ENCODE measurements at regions not wholly inside any gene's neighbourhood (a gene's known extent, or its start where the extent isn't known, plus 50 kb on each side); places are given as distances from the start of the nearest gene placed in this dataset.

DNA sequence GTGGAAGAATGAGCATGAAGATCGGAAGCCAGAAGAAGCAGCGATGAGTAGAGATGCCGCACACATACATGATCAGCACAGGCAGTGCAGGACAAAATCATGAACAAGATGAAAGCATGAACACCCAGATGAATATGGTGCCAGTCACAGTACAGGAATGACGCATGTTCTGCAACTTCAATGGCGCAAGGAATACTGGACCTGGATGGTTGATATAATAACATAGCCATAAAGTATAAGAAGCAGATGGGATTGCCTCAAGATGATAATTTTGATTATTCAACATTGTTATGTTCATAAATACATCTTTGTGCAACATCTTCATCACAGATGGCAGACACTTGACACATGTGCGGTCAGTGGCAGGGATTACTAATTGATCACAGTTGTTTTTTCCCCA lies 59.7 kb upstream of the SLCO3A1 start:
- H3K27me3 ChIP-seq (ENCODE audit: control insufficient read depth in 1 of 2, insufficient read depth in 2 of 2, low read length in 2 of 2): no peaks in the 10 kb centered on the region
- no peaks in the 10 kb centered on the region for H3K36me3 ChIP-seq (ENCODE audit: control insufficient read depth in 2 of 2, insufficient read depth in 2 of 2, low read length in 1 of 2)
- H3K4me1 ChIP-seq (ENCODE audit: control insufficient read depth in 2 of 2, insufficient read depth in 2 of 2, low read length in 1 of 2): no peaks in the 10 kb centered on the region
- H3K9me3 ChIP-seq (ENCODE audit: control insufficient read depth in 2 of 2, insufficient read depth in 1 of 2, low read depth in 1 of 2, low read length in 1 of 2): no peaks in the 10 kb centered on the region
- no peak overlapping the region for H3K27ac ChIP-seq (ENCODE audit: low read depth in 2 of 2, low read length in 1 of 2)
- WGBS, 2 donors: 97% methylated on average over 6 of the region's 6 CpGs
- H3K4me3 ChIP-seq (ENCODE audit: low read depth in 1 of 2, low read length in 2 of 2): no peak overlapping the region

DNA sequence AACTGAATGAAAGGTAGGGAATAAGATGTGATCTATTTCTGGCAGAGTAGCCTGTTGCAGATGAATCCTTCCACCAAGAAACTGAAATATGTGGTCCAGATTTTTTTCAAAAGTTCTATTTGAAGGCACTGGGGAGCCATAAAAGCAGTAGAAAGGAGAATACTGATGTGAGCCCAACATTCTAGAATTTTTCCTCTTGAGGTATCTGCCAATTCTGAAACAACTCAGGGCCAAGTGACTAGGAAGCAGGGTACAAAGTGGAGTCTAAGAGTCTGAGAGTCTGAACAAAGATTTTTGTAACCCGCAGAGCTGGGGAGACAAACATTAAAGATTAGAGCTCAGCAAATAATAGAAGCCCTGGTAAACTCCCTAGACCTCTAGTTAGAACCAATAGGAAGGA lies 58.3 kb upstream of the SLCO3A1 start:
- WGBS, 2 donors: 48 to 70% methylated on average over 1 of the region's 1 CpG
- no peaks in the 10 kb centered on the region for H3K27me3 ChIP-seq (ENCODE audit: control insufficient read depth in 1 of 2, insufficient read depth in 2 of 2, low read length in 2 of 2)
- H3K4me3 ChIP-seq (ENCODE audit: low read depth in 1 of 2, low read length in 2 of 2): no peak overlapping the region
- H3K27ac ChIP-seq (ENCODE audit: low read depth in 2 of 2, low read length in 1 of 2): no peak overlapping the region
- no peaks in the 10 kb centered on the region for H3K36me3 ChIP-seq (ENCODE audit: control insufficient read depth in 2 of 2, insufficient read depth in 2 of 2, low read length in 1 of 2)
- H3K4me1 ChIP-seq (ENCODE audit: control insufficient read depth in 2 of 2, insufficient read depth in 2 of 2, low read length in 1 of 2): no peaks in the 10 kb centered on the region
- no peaks in the 10 kb centered on the region for H3K9me3 ChIP-seq (ENCODE audit: control insufficient read depth in 2 of 2, insufficient read depth in 1 of 2, low read depth in 1 of 2, low read length in 1 of 2)

DNA sequence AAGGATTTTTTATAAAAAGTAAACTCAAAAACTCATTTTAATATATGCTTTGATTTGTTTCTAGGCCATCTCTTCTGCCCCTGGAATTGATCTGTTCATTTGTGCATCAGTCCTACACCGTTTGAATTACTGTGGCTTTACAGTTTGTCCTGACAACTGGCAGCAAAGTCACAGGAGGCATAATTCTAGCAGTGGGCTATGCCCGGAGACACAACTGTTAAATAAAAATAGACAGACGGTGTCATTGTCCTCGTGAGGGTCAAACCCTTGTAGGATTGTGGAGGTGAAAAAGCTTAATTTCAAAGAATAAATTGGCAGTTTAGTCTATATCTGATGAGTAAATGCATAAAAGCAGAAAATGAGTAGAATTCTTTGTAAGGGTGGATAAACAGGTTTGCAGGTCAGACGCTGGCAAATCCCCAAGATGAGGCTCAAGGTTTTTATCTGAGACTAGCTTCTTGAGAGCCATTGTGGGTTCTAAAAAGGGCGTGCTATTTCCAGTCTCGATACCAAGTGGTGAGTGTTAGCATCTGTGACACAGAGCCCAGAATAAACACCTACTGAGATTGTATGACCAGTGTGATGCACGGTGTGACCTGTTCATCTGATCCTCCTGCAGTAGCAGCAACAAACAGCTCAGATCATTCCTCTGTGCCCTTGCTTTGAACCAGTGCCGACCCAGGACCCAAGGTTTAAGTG lies 51.5 kb upstream of the SLCO3A1 start:
- Histone ChIP-seq H3K9me3 (ENCODE audit: control insufficient read depth in 2 of 2, insufficient read depth in 1 of 2, low read depth in 1 of 2, low read length in 1 of 2) (no peaks in the 10 kb centered on the region), H3K36me3 (ENCODE audit: control insufficient read depth in 2 of 2, insufficient read depth in 2 of 2, low read length in 1 of 2) (no peaks in the 10 kb centered on the region), H3K27me3 (ENCODE audit: control insufficient read depth in 1 of 2, insufficient read depth in 2 of 2, low read length in 2 of 2) (no peaks in the 10 kb centered on the region), H3K4me3 (ENCODE audit: low read depth in 1 of 2, low read length in 2 of 2) (no peak overlapping the region), H3K27ac (ENCODE audit: low read depth in 2 of 2, low read length in 1 of 2) (no peak overlapping the region), H3K4me1 (ENCODE audit: control insufficient read depth in 2 of 2, insufficient read depth in 2 of 2, low read length in 1 of 2) (no peaks in the 10 kb centered on the region)
- 50 to 52% methylated on average over 9 of the region's 9 CpGs for WGBS, 2 donors

DNA sequence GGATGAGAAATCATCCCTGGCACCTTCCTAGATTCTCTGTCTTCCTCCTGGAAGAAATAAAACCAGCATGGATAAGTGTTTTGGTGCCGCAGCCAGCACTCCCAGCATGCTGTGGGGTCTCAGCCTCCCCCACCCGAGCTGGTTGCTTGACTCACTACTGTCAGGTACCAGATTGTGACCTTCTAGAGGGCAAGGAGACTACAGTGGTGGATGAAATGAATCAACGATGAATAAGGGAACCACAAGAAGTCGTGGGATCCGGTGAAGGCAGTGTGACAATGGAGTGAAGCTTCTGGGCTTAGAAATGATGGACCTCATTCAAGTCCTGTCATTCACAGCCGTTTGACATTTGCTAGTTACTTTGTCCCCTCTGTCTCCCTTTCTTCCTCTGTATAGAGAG lies 50.2 kb upstream of the SLCO3A1 start:
- WGBS, 2 donors: 77 to 81% methylated on average over 6 of the region's 6 CpGs
- no peaks in the 10 kb centered on the region for H3K9me3 ChIP-seq (ENCODE audit: control insufficient read depth in 2 of 2, insufficient read depth in 1 of 2, low read depth in 1 of 2, low read length in 1 of 2)

More for the DNA sequence above, 50.2 kb upstream of the SLCO3A1 start:
- H3K4me3 ChIP-seq (ENCODE audit: low read depth in 1 of 2, low read length in 2 of 2): no peak overlapping the region
- no peaks in the 10 kb centered on the region for H3K27me3 ChIP-seq (ENCODE audit: control insufficient read depth in 1 of 2, insufficient read depth in 2 of 2, low read length in 2 of 2)
- H3K36me3 ChIP-seq (ENCODE audit: control insufficient read depth in 2 of 2, insufficient read depth in 2 of 2, low read length in 1 of 2): no peaks in the 10 kb centered on the region
- H3K4me1 ChIP-seq (ENCODE audit: control insufficient read depth in 2 of 2, insufficient read depth in 2 of 2, low read length in 1 of 2): no peaks in the 10 kb centered on the region
- no peak overlapping the region for H3K27ac ChIP-seq (ENCODE audit: low read depth in 2 of 2, low read length in 1 of 2)
